ENCODE measurements at regions not wholly inside any gene's neighbourhood (a gene's known extent, or its start where the extent isn't known, plus 50 kb on each side); places are given as distances from the start of the nearest gene placed in this dataset.

GRCh38 chr5:143476601-143477211 lies 73.2 kb upstream of the NR3C1 start:
- no peak for TF ChIP-seq CTCF (IDR thresholded peaks at IDR 0.05; ENCODE audit: insufficient read depth, low read depth, low read length, missing control alignments)
- H3K4me3 ChIP-seq (ENCODE audit: low read depth, low read length), result no peak overlapping the region
- no peak for DNase-seq (ENCODE audit: low read depth)

- no peak for DNase-seq (ENCODE audit: low read depth)
- H3K4me3 ChIP-seq (ENCODE audit: low read depth, low read length), result no peak overlapping the region
- no peak for TF ChIP-seq CTCF (IDR thresholded peaks at IDR 0.05; ENCODE audit: insufficient read depth, low read depth, low read length, missing control alignments)
Observed at GRCh38 chr5:143474616-143475015, 71.1 kb upstream of the NR3C1 start.

- no peak for DNase-seq (ENCODE audit: low read depth)
- TF ChIP-seq CTCF (IDR thresholded peaks at IDR 0.05; ENCODE audit: insufficient read depth, low read depth, low read length, missing control alignments), result no peak
- no peak overlapping the region for H3K4me3 ChIP-seq (ENCODE audit: low read depth, low read length)
Observed at GRCh38 chr5:143473481-143473880, 70.0 kb upstream of the NR3C1 start.

- no peak for TF ChIP-seq CTCF (IDR thresholded peaks at IDR 0.05; ENCODE audit: insufficient read depth, low read depth, low read length, missing control alignments)
- DNase-seq (ENCODE audit: low read depth), result no peak
- H3K4me3 ChIP-seq (ENCODE audit: low read depth, low read length), result no peak overlapping the region
Observed at GRCh38 chr5:143472576-143472975, 69.1 kb upstream of the NR3C1 start.

- DNase-seq (ENCODE audit: low read depth), result no peak
- H3K4me3 ChIP-seq (ENCODE audit: low read depth, low read length), result no peak overlapping the region
- no peak for TF ChIP-seq CTCF (IDR thresholded peaks at IDR 0.05; ENCODE audit: insufficient read depth, low read depth, low read length, missing control alignments)
Observed at GRCh38 chr5:143471666-143472464, 68.4 kb upstream of the NR3C1 start.

- no peak for DNase-seq (ENCODE audit: low read depth)
- H3K4me3 ChIP-seq (ENCODE audit: low read depth, low read length), result no peak overlapping the region
- no peak for TF ChIP-seq CTCF (IDR thresholded peaks at IDR 0.05; ENCODE audit: insufficient read depth, low read depth, low read length, missing control alignments)
Observed at GRCh38 chr5:143471041-143471509, 67.6 kb upstream of the NR3C1 start.

All from GM12865 (cell line).